Spleen (tissue), 7 donors: ENCODE measurements at regions not wholly inside any gene's neighbourhood (a gene's known extent, or its start where the extent isn't known, plus 50 kb on each side); places are given as distances from the start of the nearest gene placed in this dataset.
"Not testable (repeated sequence)": the region's sequence is repeated elsewhere in the genome, so short reads cannot be mapped to it uniquely, and the experiment has no call there.

ENCODE experiments used
- CTCF ChIP-seq, 11 experiments: fragments of 200-600 bp in 7 of 11; fragments of 450-650 bp in 4 of 11; sonication (generic) in 4 of 11; IDR thresholded peaks in 8 of 11; conservative IDR thresholded peaks in 3 of 11; 1 replicate in 7 of 11; 2 replicates in 4 of 11; pipeline versions ENCODE4 v1.4.0 to v1.8.0; 2016 to 2021; ENCODE audit warnings: antibody characterized with exemption in 11 of 11, inconsistent platforms in 4 of 11, mild to moderate bottlenecking in 1 of 11
- POLR2A ChIP-seq, 3 donors: fragments of 450-650 bp; IDR thresholded peaks; one replicate each; pipeline ENCODE4 v1.5.1; 2017; ENCODE audit warnings: antibody characterized with exemption in 3 of 3, mild to moderate bottlenecking in 1 of 3
- POLR2AphosphoS5 ChIP-seq, 3 donors: sonication (generic); formaldehyde crosslinking; IDR thresholded peaks; one replicate each; pipeline ENCODE4 v1.5.1; 2017; ENCODE audit warnings: antibody characterized with exemption in 3 of 3
- donor health status: DM: no; HTN: no; CAD: no; lungs with moderate emphysema.
- donor health status: DM: no; HTN: no; CAD: no.
- donor health status: DM: no; HTN: no; CAD: no.

- TF ChIP-seq CTCF (IDR thresholded peaks at IDR 0.05 in 8 of 11, conservative IDR thresholded peaks at IDR 0.05 in 3 of 11); POLR2A (IDR thresholded peaks at IDR 0.05); POLR2AphosphoS5 (IDR thresholded peaks at IDR 0.05): not testable (repeated sequence)
These were observed 200.7 kb upstream of the IRF2BP2 start for GRCh38 chr1:234810726-234811125.
